NCI-H2227 treated with DMSO at 0.1 percent for 48 hours (cell line): ENCODE measurements at regions not wholly inside any gene's neighbourhood (a gene's known extent, or its start where the extent isn't known, plus 50 kb on each side); places are given as distances from the start of the nearest gene placed in this dataset.

ENCODE experiments used
- DNase-seq: peaks from one replicate; lab custom pipeline; 2025; lab: John Stamatoyannopoulos, UW

GRCh38 chr13:111893607-111894443 is 173.1 kb upstream of the SOX1 start:
- no peak for DNase-seq

- no peak for DNase-seq
Observed at GRCh38 chr13:111895896-111896821, 170.8 kb upstream of the SOX1 start.

DNA sequence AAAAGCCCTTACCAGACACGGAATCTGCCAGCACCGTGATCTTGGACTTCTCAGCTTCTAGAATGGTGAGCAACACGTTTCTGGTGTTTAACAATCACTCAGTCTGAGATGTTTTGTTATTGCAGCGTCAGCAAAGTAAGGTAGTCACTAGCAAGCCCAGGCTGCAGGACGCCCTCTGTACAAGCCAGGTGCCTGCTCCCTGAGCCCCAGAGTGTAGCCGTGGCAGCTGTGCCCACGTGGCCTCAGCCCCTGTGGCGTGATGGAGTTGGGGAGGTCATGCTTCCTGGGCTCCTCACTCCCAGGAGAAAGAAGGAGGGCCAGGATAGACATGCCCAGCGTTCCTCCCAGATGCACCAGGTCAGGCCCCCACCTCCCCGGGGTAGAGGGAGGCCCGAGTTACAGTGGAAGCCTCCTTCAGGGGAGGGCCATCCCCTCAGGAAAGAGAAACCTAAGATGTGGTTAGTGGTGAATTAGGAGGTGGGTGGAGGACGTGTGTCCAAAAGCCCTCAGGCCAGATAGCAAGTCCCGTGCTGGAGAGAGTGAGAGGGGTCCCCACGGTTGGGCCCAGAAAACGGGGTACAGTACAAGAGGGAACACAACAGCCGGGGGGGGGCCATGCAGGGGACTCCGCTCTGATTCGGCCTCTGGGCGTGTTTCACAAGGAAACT is 169.6 kb upstream of the SOX1 start:
- DNase-seq, result no peak

- no peak for DNase-seq
Observed at GRCh38 chr13:111897846-111898215, 169.1 kb upstream of the SOX1 start.

- DNase-seq, result no peak
Observed at GRCh38 chr13:111898956-111899713, 167.8 kb upstream of the SOX1 start.

DNA sequence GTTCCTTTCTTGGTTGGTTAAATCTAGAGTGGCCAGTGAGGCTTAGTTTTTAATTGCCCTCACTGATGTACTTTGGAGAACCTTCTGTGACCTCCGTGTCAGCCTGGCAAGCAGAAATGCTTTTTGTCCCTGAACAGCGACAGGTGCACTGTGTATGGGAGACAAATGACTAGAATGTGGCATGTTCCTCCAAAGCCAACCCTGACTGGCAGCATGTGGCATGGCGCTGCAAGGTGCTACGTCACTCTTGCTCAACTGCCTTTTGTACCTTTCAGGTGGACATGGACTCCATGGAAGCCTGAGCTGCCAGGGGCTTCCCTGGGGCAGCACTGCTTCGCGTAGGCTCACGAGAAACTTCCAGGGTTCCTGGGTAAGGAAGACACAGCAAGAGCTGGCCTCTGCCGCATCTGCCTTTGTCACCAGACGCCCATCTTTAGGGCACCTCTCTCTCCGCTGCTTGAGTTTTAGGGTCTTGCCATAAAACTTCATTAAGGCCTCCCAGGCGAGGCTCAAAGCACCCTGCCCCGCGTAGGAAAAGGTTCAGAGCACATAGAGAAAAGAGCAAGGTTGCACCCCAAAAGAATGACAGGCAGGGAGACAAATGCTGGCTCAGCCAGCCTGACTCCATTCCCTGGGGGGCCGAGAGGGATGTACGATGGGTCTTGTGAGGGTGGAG is 167.1 kb upstream of the SOX1 start:
- no peak for DNase-seq

DNA sequence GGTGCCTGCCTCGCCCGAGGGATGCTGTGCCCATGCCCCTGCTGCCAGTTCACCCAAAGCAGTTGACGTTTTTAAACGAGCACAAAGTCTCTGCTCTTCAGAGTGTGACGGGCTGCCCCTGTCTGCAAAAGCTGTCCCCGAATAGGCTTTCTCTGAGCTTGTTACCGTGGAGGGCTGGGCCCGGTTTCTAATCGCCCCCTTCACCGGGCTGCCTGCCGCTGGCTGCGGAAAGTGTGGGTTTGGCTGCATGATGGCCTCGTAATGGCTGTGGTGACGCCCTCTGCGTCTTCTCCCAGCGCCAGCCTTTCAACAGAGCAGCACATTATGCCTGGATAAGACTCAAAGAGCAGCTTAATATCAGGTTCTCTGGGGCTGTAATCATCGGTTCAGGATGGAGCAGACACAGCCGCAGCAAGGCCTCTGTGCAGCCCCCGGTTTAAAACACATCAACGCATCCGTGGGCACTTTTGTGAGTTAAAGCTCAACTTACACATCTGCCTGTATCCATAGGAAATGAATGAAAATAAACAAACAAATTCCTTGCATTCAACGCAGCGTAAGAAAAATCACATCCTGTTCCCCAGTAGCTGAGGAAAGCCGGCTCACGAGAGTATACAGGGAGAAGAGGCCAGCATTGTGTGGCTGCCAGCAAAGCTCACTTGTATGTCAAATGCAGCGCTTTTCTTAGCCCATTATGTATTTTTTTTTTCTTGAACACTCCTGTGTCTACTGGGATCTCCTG is 166.4 kb upstream of the SOX1 start:
- peak; percentile 91 for DNase-seq

- DNase-seq, result no peak
Observed at GRCh38 chr13:111901267-111901915, 165.6 kb upstream of the SOX1 start.

DNA sequence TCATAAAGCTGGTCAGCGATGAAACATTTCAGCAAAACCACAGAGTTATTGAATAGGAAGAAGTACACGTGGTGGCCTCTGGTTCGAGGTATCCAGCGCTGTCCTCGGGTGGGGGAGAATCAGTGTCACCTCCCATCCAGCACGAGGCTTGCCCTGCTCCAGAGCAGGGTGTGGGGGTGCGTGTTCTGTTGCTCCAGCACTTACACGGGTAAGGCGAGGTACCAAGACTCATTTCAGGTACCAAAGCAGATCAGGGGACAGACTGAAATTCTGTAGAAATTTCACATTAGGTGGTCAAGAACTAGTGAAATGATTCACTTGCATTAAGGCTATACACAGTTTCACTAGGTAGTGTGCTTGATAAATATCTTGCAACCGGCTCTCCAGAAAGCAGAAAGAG is 164.2 kb upstream of the SOX1 start:
- DNase-seq, result no peak

DNA sequence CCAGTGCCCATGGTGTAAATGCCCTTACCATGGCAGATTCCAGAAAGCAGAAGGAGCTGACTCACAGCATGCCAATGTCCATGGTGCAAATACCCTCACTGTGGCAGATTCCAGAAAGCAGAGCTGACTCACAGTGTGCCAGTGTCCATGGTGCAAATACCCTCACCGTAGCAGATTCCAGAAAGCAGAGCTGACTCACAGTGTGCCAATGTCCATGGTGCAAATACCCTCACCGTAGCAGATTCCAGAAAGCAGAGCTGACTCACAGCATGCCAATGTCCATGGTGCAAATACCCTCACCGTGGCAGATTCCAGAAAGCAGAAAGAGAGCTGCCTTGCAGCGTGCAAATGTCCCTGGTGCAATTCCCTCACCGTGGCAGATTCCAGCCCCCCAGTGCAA is 163.8 kb upstream of the SOX1 start:
- DNase-seq, result no peak

- DNase-seq, result no peak
Observed at GRCh38 chr13:111904166-111904565, 162.8 kb upstream of the SOX1 start.

GRCh38 chr13:111904701-111905608 is 162.0 kb upstream of the SOX1 start:
- DNase-seq, result no peak

GRCh38 chr13:111905609-111905945 is 161.4 kb upstream of the SOX1 start:
- DNase-seq, result no peak

- no peak for DNase-seq
Observed at GRCh38 chr13:111906306-111906705, 160.6 kb upstream of the SOX1 start.

DNA sequence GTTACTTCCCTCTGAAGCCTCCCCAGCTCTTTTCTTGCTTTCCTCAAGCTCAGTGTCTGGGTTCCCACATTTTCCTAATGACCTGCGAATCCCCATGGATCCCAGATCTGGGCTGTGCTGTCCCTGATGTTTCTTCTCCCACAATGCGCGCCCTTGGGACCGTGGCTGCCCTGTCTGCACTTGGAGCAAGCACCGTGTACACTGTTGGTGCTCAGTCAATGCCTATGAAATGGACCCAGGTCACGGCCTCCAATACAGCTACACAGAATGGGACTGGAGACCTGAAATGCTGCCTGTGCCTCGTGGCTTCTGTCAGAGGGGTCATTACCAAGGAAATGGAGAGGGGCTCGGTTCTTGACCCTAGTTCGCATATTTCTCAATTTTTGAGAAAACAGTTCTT is 160.1 kb upstream of the SOX1 start:
- no peak for DNase-seq

DNA sequence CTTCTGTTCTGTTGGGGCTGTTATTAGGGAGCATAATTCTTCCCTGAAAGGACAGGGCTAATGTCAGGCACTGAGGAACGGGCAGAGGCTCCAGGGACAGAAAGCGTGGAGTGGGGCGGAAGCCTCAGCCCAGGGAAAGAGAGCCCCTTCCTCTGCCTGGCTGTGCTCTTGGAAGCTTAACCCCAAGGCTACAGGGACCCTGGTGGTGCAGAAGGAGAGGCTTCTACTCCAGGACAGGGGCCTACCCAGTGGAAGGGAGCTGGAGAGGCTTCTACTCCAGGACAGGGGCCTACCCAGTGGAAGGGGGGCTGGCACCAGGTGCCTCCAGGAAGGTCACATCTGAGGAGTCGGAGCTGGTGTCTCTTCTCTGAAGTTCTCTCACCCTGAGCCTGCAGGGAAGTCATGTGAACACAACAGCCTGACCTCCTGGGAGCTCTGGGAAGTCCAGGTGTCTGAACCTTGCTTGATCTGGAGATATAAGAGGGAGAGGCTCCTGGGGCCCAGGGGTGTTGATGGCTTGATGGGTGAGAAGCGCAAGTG is 159.5 kb upstream of the SOX1 start:
- DNase-seq, result no peak

GRCh38 chr13:111908361-111908760 is 158.6 kb upstream of the SOX1 start:
- no peak for DNase-seq

- no peak for DNase-seq
Observed at GRCh38 chr13:111908981-111909380, 158.0 kb upstream of the SOX1 start.

DNA sequence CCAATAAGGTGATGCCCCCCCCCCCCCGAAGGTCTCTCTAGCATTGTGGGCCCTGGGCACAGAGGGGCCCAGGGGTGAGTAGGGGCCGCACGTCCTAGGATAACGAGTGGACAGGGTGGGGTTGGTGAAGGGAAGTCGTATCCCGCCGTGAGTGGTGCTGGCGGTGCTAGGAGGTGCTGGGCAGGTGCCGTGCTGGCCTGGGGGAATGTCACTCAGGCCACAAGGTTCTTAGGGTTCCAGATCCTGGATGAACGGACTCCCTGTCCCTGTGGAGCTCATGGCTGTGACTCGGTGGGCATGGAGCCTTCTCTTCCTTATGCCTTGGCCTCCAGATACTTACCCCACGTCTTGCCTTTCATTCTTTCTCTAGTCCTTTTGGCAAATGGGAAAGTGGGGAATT is 157.4 kb upstream of the SOX1 start:
- no peak for DNase-seq
